ENCODE measurements at regions not wholly inside any gene's neighbourhood (a gene's known extent, or its start where the extent isn't known, plus 50 kb on each side); places are given as distances from the start of the nearest gene placed in this dataset.
A peak's percentile ranks its signal among the peaks of the same experiment; 100 is the strongest.

GRCh38 chr1:239896569-239896968 lies 195.1 kb upstream of the FMN2 start:
- no peak for DNase-seq

GRCh38 chr1:239896980-239897379 lies 194.7 kb upstream of the FMN2 start:
- no peak for DNase-seq

GRCh38 chr1:239897458-239897857 lies 194.2 kb upstream of the FMN2 start:
- DNase-seq, result no peak

GRCh38 chr1:239898062-239898730 lies 193.5 kb upstream of the FMN2 start:
- DNase-seq, result peak; percentile 37 to 69 (median 58)

GRCh38 chr1:239899747-239900146 lies 191.9 kb upstream of the FMN2 start:
- DNase-seq, result no peak

GRCh38 chr1:239906394-239906793 lies 185.3 kb upstream of the FMN2 start:
- no peak for DNase-seq

- no peak for DNase-seq
Measured at GRCh38 chr1:239909898-239910297, 181.8 kb upstream of the FMN2 start.

- DNase-seq, result no peak
Measured at GRCh38 chr1:239912471-239912870, 179.2 kb upstream of the FMN2 start.

GRCh38 chr1:239913141-239913585 lies 178.5 kb upstream of the FMN2 start:
- no peak for DNase-seq

- DNase-seq, result no peak
Measured at GRCh38 chr1:239914751-239915231, 176.9 kb upstream of the FMN2 start.

- no peak for DNase-seq
Measured at GRCh38 chr1:239918634-239919033, 173.0 kb upstream of the FMN2 start.

- no peak for DNase-seq
Measured at GRCh38 chr1:239920214-239920613, 171.5 kb upstream of the FMN2 start.

- no peak for DNase-seq
Measured at GRCh38 chr1:239922778-239923522, 168.7 kb upstream of the FMN2 start.

- DNase-seq, result no peak
Measured at GRCh38 chr1:239924741-239925350, 166.8 kb upstream of the FMN2 start.

- DNase-seq, result no peak
Measured at GRCh38 chr1:239926184-239926583, 165.5 kb upstream of the FMN2 start.

- no peak for DNase-seq
Measured at GRCh38 chr1:239929317-239929716, 162.4 kb upstream of the FMN2 start.

- DNase-seq, result no peak
Measured at GRCh38 chr1:239930686-239931262, 160.9 kb upstream of the FMN2 start.

- no peak for DNase-seq
Measured at GRCh38 chr1:239931341-239931740, 160.3 kb upstream of the FMN2 start.

GRCh38 chr1:239939602-239940001 lies 152.1 kb upstream of the FMN2 start:
- no peak for DNase-seq

GRCh38 chr1:239943761-239944160 lies 147.9 kb upstream of the FMN2 start:
- no peak for DNase-seq

- no peak for DNase-seq
Measured at GRCh38 chr1:239944666-239945065, 147.0 kb upstream of the FMN2 start.

GRCh38 chr1:239947801-239948200 lies 143.9 kb upstream of the FMN2 start:
- DNase-seq, result no peak

GRCh38 chr1:239951511-239952140 lies 140.1 kb upstream of the FMN2 start:
- peak in 3 of 5 donors; percentile 8 to 41 (median 38) for DNase-seq

Data from T-helper 1 cell (primary cell).